PC-3 (cell line): ENCODE measurements at regions not wholly inside any gene's neighbourhood (a gene's known extent, or its start where the extent isn't known, plus 50 kb on each side); places are given as distances from the start of the nearest gene placed in this dataset.

Source experiments
- ATAC-seq: fragments of 200-7000 bp; cut with Tn5 transposase; 2 replicates; pipeline ENCODE4 v1.9.1; 2020; ENCODE audit warnings: mild to moderate bottlenecking, moderate library complexity
- BruUV-seq: library from RNA; stranded (reverse); fragments of 400-500 nt; replicated peaks from 2 replicates; lab custom pipeline; 2021; lab: Mats Ljungman, UMichigan
- CTCF ChIA-PET: fragments of 300-600 bp; sonication (Branson Sonifier 250); formaldehyde crosslinking; loops from one replicate; lab custom pipeline; 2022; ENCODE audit warnings: antibody characterized with exemption; lab: Charles Lee
- POLR2A ChIA-PET: fragments of 300-600 bp; sonication (Branson Sonifier 250); formaldehyde crosslinking; loops from one replicate; lab custom pipeline; 2022; ENCODE audit warnings: antibody characterized with exemption; ENCODE audit not compliant: unreplicated experiment; lab: Charles Lee
- DNase-seq: peaks from one replicate; pipeline ENCODE4 v3.0.0-alpha.2; 2015
- H2AFZ ChIP-seq: fragments of 300-600 bp; sonication (generic); 2 replicates; pipeline ENCODE4 v1.6.0; 2016; ENCODE audit warnings: antibody characterized with exemption, low read length
- H3F3A ChIP-seq: fragments of 300-600 bp; sonication (generic); one replicate; pipeline ENCODE4 v1.6.0; 2017; ENCODE audit warnings: antibody characterized with exemption, low read length, control low read depth, mild to moderate bottlenecking; ENCODE audit not compliant: unreplicated experiment
- H3K27ac ChIP-seq: fragments of 300-600 bp; sonication (generic); 2 replicates; pipeline ENCODE4 v1.5.1; 2016; ENCODE audit warnings: mild to moderate bottlenecking, low read length
- H3K27me3 ChIP-seq: fragments of 300-600 bp; sonication (generic); 2 replicates; pipeline ENCODE4 v1.6.1; 2016; ENCODE audit warnings: low read length, mixed read lengths
- H3K36me3 ChIP-seq: fragments of 300-600 bp; sonication (generic); 2 replicates; pipeline ENCODE4 v1.6.1; 2016; ENCODE audit warnings: low read depth, mixed run types, low read length, mixed read lengths
- H3K4me1 ChIP-seq: fragments of 300-600 bp; sonication (generic); 2 replicates; pipeline ENCODE4 v1.5.1; 2016; ENCODE audit warnings: low read length; ENCODE audit not compliant: insufficient read depth
- H3K4me2 ChIP-seq: fragments of 300-600 bp; sonication (generic); 2 replicates; pipeline ENCODE4 v1.6.0; 2016; ENCODE audit warnings: low read length
- H3K4me3 ChIP-seq: fragments of 300-600 bp; sonication (generic); 2 replicates; pipeline ENCODE4 v1.5.1; 2016; ENCODE audit warnings: mild to moderate bottlenecking, low read length, mixed read lengths
- H3K79me2 ChIP-seq: fragments of 300-600 bp; sonication (generic); 2 replicates; pipeline ENCODE4 v1.6.1; 2017; ENCODE audit warnings: low read length, mixed read lengths
- H3K9ac ChIP-seq: fragments of 300-600 bp; sonication (generic); 2 replicates; pipeline ENCODE4 v1.6.0; 2016; ENCODE audit warnings: mild to moderate bottlenecking, low read length
- H3K9me2 ChIP-seq: fragments of 300-600 bp; sonication (generic); replicated peaks from 2 replicates; pipeline ENCODE4 v1.6.1; 2016; ENCODE audit warnings: mixed run types, low read length, mixed read lengths
- H3K9me3 ChIP-seq: fragments of 300-600 bp; sonication (generic); 2 replicates; pipeline ENCODE4 v1.6.1; 2016; ENCODE audit warnings: low read length, mixed read lengths
- H4K20me1 ChIP-seq: fragments of 300-600 bp; sonication (generic); 2 replicates; pipeline ENCODE4 v1.6.1; 2016; ENCODE audit warnings: low read length, mixed read lengths
- CTCF ChIP-seq: fragments of 300-600 bp; sonication (generic); conservative IDR thresholded peaks from 2 replicates; pipeline ENCODE4 v1.5.1; 2017; ENCODE audit warnings: antibody characterized with exemption, low read depth, mild to moderate bottlenecking, low read length
- EZH2 ChIP-seq: fragments of 300-600 bp; sonication (generic); IDR thresholded peaks from one replicate; pipeline ENCODE4 v1.6.1; 2017; ENCODE audit warnings: antibody characterized with exemption, mild to moderate bottlenecking, low read length; ENCODE audit not compliant: unreplicated experiment
- EZH2phosphoT487 ChIP-seq: fragments of 300-600 bp; sonication (generic); IDR thresholded peaks from 2 replicates; pipeline ENCODE4 v1.6.1; 2018; ENCODE audit warnings: mild to moderate bottlenecking, antibody characterized with exemption, low read length, borderline replicate concordance
- intact Hi-C: fragments of 100-400 bp; cut with micrococcal nuclease; formaldehyde crosslinking; loops from 2 replicates; pipeline ENCODE4 v1.9.0; 2023

- CTCF ChIA-PET = no interaction called here
- Histone ChIP-seq H3K4me2 (no peak overlapping the region), H3K9me2 (no peaks in the 10 kb centered on the region), H4K20me1 (no peaks in the 10 kb centered on the region), H3K9me3 (no peaks in the 10 kb centered on the region), H3K27me3 (no peaks in the 10 kb centered on the region), H3K9ac (no peak overlapping the region), H3K27ac (no peak overlapping the region), H3K79me2 (no peaks in the 10 kb centered on the region), H3F3A (no peaks in the 10 kb centered on the region), H3K4me1 (no peaks in the 10 kb centered on the region; the same call in 1 of the 2 replicates), H3K4me3 (no peak overlapping the region), H3K36me3 (no peaks in the 10 kb centered on the region), H2AFZ (no peak overlapping the region)
- DNase-seq = no peak
- POLR2A ChIA-PET = no interaction called here
- intact Hi-C loops = no loop called here
- TF ChIP-seq CTCF (no peak), EZH2 (no peak), EZH2phosphoT487 (no peak)
- no peak for ATAC-seq
- no TSS peak for BruUV-seq
Measured at GRCh38 chr12:16454481-16454880, 107.0 kb downstream of the MGST1 start.

- H3K79me2 ChIP-seq = no peaks in the 10 kb centered on the region
- no peak for TF ChIP-seq EZH2
- no peak for TF ChIP-seq CTCF
- TF ChIP-seq EZH2phosphoT487 = no peak
- H3F3A ChIP-seq = no peaks in the 10 kb centered on the region
- no peaks in the 10 kb centered on the region for H4K20me1 ChIP-seq
- no peaks in the 10 kb centered on the region for H3K27me3 ChIP-seq
- H3K4me1 ChIP-seq = no peaks in the 10 kb centered on the region; the same call in 1 of the 2 replicates
- no peaks in the 10 kb centered on the region for H3K9me3 ChIP-seq
- H3K36me3 ChIP-seq = no peaks in the 10 kb centered on the region
- H2AFZ ChIP-seq = no peak overlapping the region
- no peak overlapping the region for H3K9ac ChIP-seq
- BruUV-seq = no TSS peak
- no peaks in the 10 kb centered on the region for H3K9me2 ChIP-seq
- DNase-seq (no peak), ATAC-seq (peak; percentile 64)
- H3K4me2 ChIP-seq = no peak overlapping the region
- CTCF ChIA-PET = no interaction called here
- POLR2A ChIA-PET = no interaction called here
- no peak overlapping the region for H3K27ac ChIP-seq
- intact Hi-C loops = no loop called here
- no peak overlapping the region for H3K4me3 ChIP-seq
Measured at GRCh38 chr12:16458521-16459078, 111.2 kb downstream of the MGST1 start.

GRCh38 chr12:16467272-16467671, 119.8 kb downstream of the MGST1 start:
- Histone ChIP-seq H3K27ac (no peak overlapping the region), H3K4me3 (no peak overlapping the region), H3K9ac (no peak overlapping the region), H2AFZ (no peak overlapping the region), H3K9me3 (no peaks in the 10 kb centered on the region), H3K4me1 (no peaks in the 10 kb centered on the region), H3K36me3 (no peaks in the 10 kb centered on the region), H3F3A (no peaks in the 10 kb centered on the region), H3K9me2 (no peaks in the 10 kb centered on the region), H3K79me2 (no peaks in the 10 kb centered on the region), H3K4me2 (no peak overlapping the region), H3K27me3 (no peaks in the 10 kb centered on the region), H4K20me1 (no peaks in the 10 kb centered on the region)
- TF ChIP-seq EZH2phosphoT487 (no peak), EZH2 (no peak), CTCF (no peak)
- no peak for ATAC-seq
- ChIA-PET POLR2A (no interaction called here), CTCF (no interaction called here)
- DNase-seq = no peak
- no TSS peak for BruUV-seq
- intact Hi-C loops = no loop called here
